IMR-90 (cell line): ENCODE measurements at regions not wholly inside any gene's neighbourhood (a gene's known extent, or its start where the extent isn't known, plus 50 kb on each side); places are given as distances from the start of the nearest gene placed in this dataset.

Source experiments
- ATAC-seq: fragments of 200-7000 bp; cut with Tn5 transposase; 2 replicates; pipeline ENCODE4 v1.9.1; 2020; ENCODE audit warnings: low read depth, mild to moderate bottlenecking, moderate library complexity
- BruUV-seq: library from RNA; stranded (reverse); fragments of 400-500 nt; replicated peaks from 2 replicates; lab custom pipeline; 2021; lab: Mats Ljungman, UMichigan
- CTCF ChIA-PET: fragments of 300-600 bp; formaldehyde crosslinking; extraction: SDS; loops from one replicate; lab custom pipeline; 2021; ENCODE audit warnings: antibody characterized with exemption; lab: Yijun Ruan, JAX
- POLR2A ChIA-PET: fragments of 300-600 bp; sonication (Branson Sonifier 250); formaldehyde crosslinking; loops from one replicate; lab custom pipeline; 2022; ENCODE audit warnings: antibody characterized with exemption; ENCODE audit not compliant: unreplicated experiment; lab: Charles Lee
- DNase-seq: peaks from one replicate; pipeline ENCODE4 v3.0.0; 2013
- H2AFZ ChIP-seq: replicated peaks from 2 replicates; pipeline ENCODE3; 2013; ENCODE audit warnings: low read length, mild to moderate bottlenecking; ENCODE audit not compliant: poor library complexity
- H2AK5ac ChIP-seq: 2 replicates; pipeline ENCODE4 v1.6.1; 2013; ENCODE audit warnings: low read depth, low read length, inconsistent platforms
- H2AK9ac ChIP-seq: replicated peaks from 2 replicates; pipeline ENCODE3; 2013; ENCODE audit warnings: mild to moderate bottlenecking, low read depth, low read length, moderate library complexity; ENCODE audit not compliant: poor library complexity
- H2BK120ac ChIP-seq: 2 replicates; pipeline ENCODE4 v1.6.1; 2013; ENCODE audit warnings: low read depth, low read length, inconsistent platforms
- H2BK15ac ChIP-seq: 3 replicates; pipeline ENCODE4 v1.6.1; 2013; ENCODE audit warnings: low read depth, low read length, inconsistent platforms
- H2BK20ac ChIP-seq: 2 replicates; pipeline ENCODE4 v1.6.1; 2013; ENCODE audit warnings: low read depth, mild to moderate bottlenecking, inconsistent platforms, low read length, moderate library complexity
- H2BK5ac ChIP-seq: 2 replicates; pipeline ENCODE4 v1.6.1; 2013; ENCODE audit warnings: mild to moderate bottlenecking, low read depth, low read length, inconsistent platforms; ENCODE audit not compliant: poor library complexity, severe bottlenecking
- H3K14ac ChIP-seq: replicated peaks from 2 replicates; pipeline ENCODE4 v1.6.1; 2013; ENCODE audit warnings: low read depth, low read length, inconsistent platforms
- H3K18ac ChIP-seq: 2 replicates; pipeline ENCODE4 v1.6.1; 2013; ENCODE audit warnings: low read depth, low read length, control low read depth
- H3K23ac ChIP-seq: 2 replicates; pipeline ENCODE4 v1.6.1; 2013; ENCODE audit warnings: low read depth, low read length, inconsistent platforms
- H3K27ac ChIP-seq: 2 replicates; pipeline ENCODE4 v1.5.1; 2013; ENCODE audit warnings: mild to moderate bottlenecking, control low read depth, low read length; ENCODE audit not compliant: insufficient read depth
- H3K27me3 ChIP-seq: 2 replicates; pipeline ENCODE4 v1.6.1; 2013; ENCODE audit warnings: low read length; ENCODE audit not compliant: control insufficient read depth, insufficient read depth
- H3K36me3 ChIP-seq: 2 replicates; pipeline ENCODE4 v1.6.1; 2013; ENCODE audit warnings: low read length, mixed read lengths; ENCODE audit not compliant: control insufficient read depth, insufficient read depth
- H3K4ac ChIP-seq: 2 replicates; pipeline ENCODE4 v1.6.1; 2013; ENCODE audit warnings: low read depth, low read length, inconsistent platforms
- H3K4me1 ChIP-seq: 2 replicates; pipeline ENCODE4 v1.6.1; 2013; ENCODE audit warnings: low read length, mixed read lengths; ENCODE audit not compliant: control insufficient read depth, insufficient read depth
- H3K4me2 ChIP-seq: 2 replicates; pipeline ENCODE4 v1.6.1; 2013; ENCODE audit warnings: low read depth, mild to moderate bottlenecking, control low read depth, low read length, moderate library complexity
- H3K4me3 ChIP-seq: 2 replicates; pipeline ENCODE4 v1.5.1; 2013; ENCODE audit warnings: low read depth, mild to moderate bottlenecking, control low read depth, low read length, moderate library complexity; ENCODE audit not compliant: insufficient read depth
- H3K56ac ChIP-seq: 2 replicates; pipeline ENCODE4 v1.6.1; 2013; ENCODE audit warnings: low read length, inconsistent platforms; ENCODE audit not compliant: insufficient read depth; ENCODE audit errors: extremely low read depth
- H3K79me1 ChIP-seq, 2 experiments: 2 replicates each; pipeline ENCODE4 v1.6.1; 2013; ENCODE audit warnings: low read length in 2 of 2, inconsistent platforms in 1 of 2, low read depth in 1 of 2
- H3K9ac ChIP-seq: 2 replicates; pipeline ENCODE4 v1.6.1; 2013; ENCODE audit warnings: low read depth, low read length, control low read depth
- H3K9me1 ChIP-seq: 2 replicates; pipeline ENCODE4 v1.6.1; 2013; ENCODE audit warnings: low read length, inconsistent platforms; ENCODE audit not compliant: insufficient read depth
- H3K9me3 ChIP-seq: 2 replicates; pipeline ENCODE4 v1.6.1; 2013; ENCODE audit warnings: low read length; ENCODE audit not compliant: control insufficient read depth, insufficient read depth
- H4K20me1 ChIP-seq: 2 replicates; pipeline ENCODE4 v1.6.1; 2013; ENCODE audit warnings: low read length, inconsistent platforms; ENCODE audit not compliant: insufficient read depth
- H4K5ac ChIP-seq: 2 replicates; pipeline ENCODE4 v1.6.1; 2013; ENCODE audit warnings: mild to moderate bottlenecking, low read depth, low read length, control low read depth
- H4K8ac ChIP-seq, 2 experiments: 2 replicates each; pipeline ENCODE4 v1.6.1; 2013; ENCODE audit warnings: low read depth in 2 of 2, low read length in 2 of 2, control low read depth in 1 of 2, inconsistent platforms in 1 of 2
- H4K91ac ChIP-seq: 2 replicates; pipeline ENCODE4 v1.6.1; 2013; ENCODE audit warnings: low read depth, low read length, inconsistent platforms; ENCODE audit not compliant: insufficient read depth
- BHLHE40 ChIP-seq: fragments of 150-350 bp; IDR thresholded peaks from 2 replicates; pipeline ENCODE4 v1.6.1; 2016; ENCODE audit warnings: mild to moderate bottlenecking, low read depth, low read length
- CHD1 ChIP-seq: IDR thresholded peaks from 2 replicates; pipeline ENCODE4 v1.6.1; 2012; ENCODE audit warnings: low read depth, low read length, improper control_type of control experiment
- ELK1 ChIP-seq: fragments of 150-350 bp; IDR thresholded peaks from 2 replicates; pipeline ENCODE4 v1.6.1; 2016; ENCODE audit warnings: low read depth, mild to moderate bottlenecking, low read length, moderate library complexity, borderline replicate concordance
- FOS ChIP-seq: fragments of 150-350 bp; IDR thresholded peaks from 2 replicates; pipeline ENCODE4 v1.6.1; 2016; ENCODE audit warnings: low read depth, low read length
- MAZ ChIP-seq: IDR thresholded peaks from 2 replicates; pipeline ENCODE4 v1.6.1; 2012; ENCODE audit warnings: low read depth, mild to moderate bottlenecking, low read length, improper control_type of control experiment, moderate library complexity, borderline replicate concordance
- MXI1 ChIP-seq: IDR thresholded peaks from 2 replicates; pipeline ENCODE4 v1.6.1; 2012; ENCODE audit warnings: low read depth, mild to moderate bottlenecking, low read length, moderate library complexity, borderline replicate concordance
- NFE2L2 ChIP-seq: fragments of 150-350 bp; IDR thresholded peaks from 2 replicates; pipeline ENCODE4 v1.6.1; 2016; ENCODE audit warnings: low read depth, mild to moderate bottlenecking, low read length
- POLR2A ChIP-seq: IDR thresholded peaks from 2 replicates; pipeline ENCODE4 v1.6.1; 2012; ENCODE audit warnings: mild to moderate bottlenecking, low read depth, low read length
- RAD21 ChIP-seq: IDR thresholded peaks from 2 replicates; pipeline ENCODE4 v1.6.1; 2012; ENCODE audit warnings: low read length, improper control_type of control experiment
- RCOR1 ChIP-seq: IDR thresholded peaks from 2 replicates; pipeline ENCODE4 v1.6.1; 2012; ENCODE audit warnings: mild to moderate bottlenecking, low read length, improper control_type of control experiment; ENCODE audit not compliant: insufficient replicate concordance
- RFX5 ChIP-seq: IDR thresholded peaks from 2 replicates; pipeline ENCODE4 v1.8.0; 2012; ENCODE audit warnings: low read depth, mild to moderate bottlenecking, low read length, moderate library complexity
- SMC3 ChIP-seq: fragments of 150-350 bp; IDR thresholded peaks from 2 replicates; pipeline ENCODE4 v1.6.1; 2016; ENCODE audit warnings: low read depth, mild to moderate bottlenecking, antibody characterized with exemption, low read length, moderate library complexity
- USF2 ChIP-seq: fragments of 150-350 bp; IDR thresholded peaks from 2 replicates; pipeline ENCODE4 v1.6.1; 2017; ENCODE audit warnings: mild to moderate bottlenecking, antibody characterized with exemption, low read length, low read depth
- dilution Hi-C: fragments of 300-500 bp; cut with HindIII; formaldehyde crosslinking; loops from one replicate; pipeline ENCODE4 v1.14.3; 2018; ENCODE audit warnings: low sequenced_read_pairs; ENCODE audit not compliant: unreplicated experiment
- in situ Hi-C: fragments of 300-500 bp; cut with MboI; formaldehyde crosslinking; loops from 3 replicates; pipeline ENCODE4 v1.14.3; 2019; ENCODE audit warnings: low sequenced_read_pairs, inconsistent platforms, mixed read lengths
- intact Hi-C: fragments of 100-400 bp; cut with micrococcal nuclease; formaldehyde crosslinking; loops from 2 replicates; pipeline ENCODE4 v1.10.0; 2022
- TF ChIP-seq, protein P1 (sequence below): conservative IDR thresholded peaks from 2 replicates; pipeline ENCODE4 v1.5.1; 2012; ENCODE audit warnings: mild to moderate bottlenecking, low read depth, low read length, improper control_type of control experiment

DNA sequence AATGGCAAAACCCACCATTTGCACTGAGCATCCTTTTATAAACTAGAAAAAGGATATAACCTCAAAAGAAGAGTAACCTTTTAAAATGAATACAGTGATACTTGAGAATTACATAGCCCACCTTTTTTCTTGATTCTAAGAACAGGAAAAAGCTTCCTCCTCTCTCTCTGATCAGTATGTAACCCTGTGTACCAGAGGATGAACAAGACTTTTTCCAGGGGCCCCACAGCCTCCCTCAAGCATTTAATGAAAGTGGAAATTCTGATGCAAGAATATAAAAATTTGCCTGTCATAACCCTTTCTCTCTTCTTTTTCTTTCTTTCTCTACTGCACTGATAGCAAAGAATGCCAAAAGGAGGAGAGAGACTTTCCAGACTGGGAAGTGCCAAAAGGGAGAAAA is 64.2 kb upstream of the BTN3A2 start:
- Histone ChIP-seq H4K5ac (no peak overlapping the region), H3K27ac (no peak overlapping the region), H4K20me1 (no peaks in the 10 kb centered on the region; the same call in 1 of the 2 replicates), H4K8ac (no peak overlapping the region), H2BK5ac (no peak overlapping the region), H2AFZ (no peak overlapping the region), H2BK120ac (no peak overlapping the region), H3K79me1 (no peaks in the 10 kb centered on the region), H3K4me2 (no peak overlapping the region), H3K4me1 (peaks cover 3% of the 10 kb centered on the region; the same call in 1 of the 2 replicates), H3K9ac (no peak overlapping the region), H3K27me3 (no peaks in the 10 kb centered on the region), H3K4me3 (no peak overlapping the region), H2BK15ac (no peak overlapping the region), H3K36me3 (no peaks in the 10 kb centered on the region), H3K4ac (no peak overlapping the region), H3K56ac (no peak overlapping the region), H3K23ac (no peak overlapping the region), H2AK9ac (no peak overlapping the region), H3K14ac (no peak overlapping the region), H3K18ac (no peak overlapping the region), H2BK20ac (no peak overlapping the region), H2AK5ac (no peak overlapping the region), H4K91ac (no peak overlapping the region), H3K9me3 (no peaks in the 10 kb centered on the region), H3K9me1 (peaks cover 3% of the 10 kb centered on the region)
- POLR2A ChIA-PET, result no interaction called here
- DNase-seq (no peak), ATAC-seq (no peak)
- in situ Hi-C loops (loop anchor here (25.0 kb wide), 1 partner anchor 1511 kb away; a partner anchor contains a TSS), intact Hi-C loops (no loop called here), dilution Hi-C loops (no loop called here)
- no TSS peak for BruUV-seq
- TF ChIP-seq RFX5, result no peak
- TF ChIP-seq NFE2L2, result no peak
- TF ChIP-seq, protein P1, sequence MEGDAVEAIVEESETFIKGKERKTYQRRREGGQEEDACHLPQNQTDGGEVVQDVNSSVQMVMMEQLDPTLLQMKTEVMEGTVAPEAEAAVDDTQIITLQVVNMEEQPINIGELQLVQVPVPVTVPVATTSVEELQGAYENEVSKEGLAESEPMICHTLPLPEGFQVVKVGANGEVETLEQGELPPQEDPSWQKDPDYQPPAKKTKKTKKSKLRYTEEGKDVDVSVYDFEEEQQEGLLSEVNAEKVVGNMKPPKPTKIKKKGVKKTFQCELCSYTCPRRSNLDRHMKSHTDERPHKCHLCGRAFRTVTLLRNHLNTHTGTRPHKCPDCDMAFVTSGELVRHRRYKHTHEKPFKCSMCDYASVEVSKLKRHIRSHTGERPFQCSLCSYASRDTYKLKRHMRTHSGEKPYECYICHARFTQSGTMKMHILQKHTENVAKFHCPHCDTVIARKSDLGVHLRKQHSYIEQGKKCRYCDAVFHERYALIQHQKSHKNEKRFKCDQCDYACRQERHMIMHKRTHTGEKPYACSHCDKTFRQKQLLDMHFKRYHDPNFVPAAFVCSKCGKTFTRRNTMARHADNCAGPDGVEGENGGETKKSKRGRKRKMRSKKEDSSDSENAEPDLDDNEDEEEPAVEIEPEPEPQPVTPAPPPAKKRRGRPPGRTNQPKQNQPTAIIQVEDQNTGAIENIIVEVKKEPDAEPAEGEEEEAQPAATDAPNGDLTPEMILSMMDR, result no peak
- TF ChIP-seq SMC3, result no peak
- no peak for TF ChIP-seq MXI1
- no peak for TF ChIP-seq BHLHE40
- TF ChIP-seq MAZ, result no peak
- no peak for TF ChIP-seq CHD1
- no peak for TF ChIP-seq RAD21
- no peak for TF ChIP-seq USF2
- no peak for TF ChIP-seq RCOR1
- TF ChIP-seq FOS, result no peak
- no peak for TF ChIP-seq POLR2A
- no peak for TF ChIP-seq ELK1
- CTCF ChIA-PET, result no interaction called here
